ENCODE measurements at regions not wholly inside any gene's neighbourhood (a gene's known extent, or its start where the extent isn't known, plus 50 kb on each side); places are given as distances from the start of the nearest gene placed in this dataset.

- TF ChIP-seq POLR2A (IDR thresholded peaks at IDR 0.05; ENCODE audit: low read length) (no peak), GATA1 (IDR thresholded peaks at IDR 0.05; ENCODE audit: low read depth, low read length) (no peak)
Measured at GRCh38 chr9:31272456-31273295, 1111.8 kb upstream of the ACO1 start.

Measured in erythroblast (primary cell).